ENCODE measurements at regions not wholly inside any gene's neighbourhood (a gene's known extent, or its start where the extent isn't known, plus 50 kb on each side); places are given as distances from the start of the nearest gene placed in this dataset.
A peak's percentile ranks its signal among the peaks of the same experiment; 100 is the strongest.
"Not testable (repeated sequence)": the region's sequence is repeated elsewhere in the genome, so short reads cannot be mapped to it uniquely, and the experiment has no call there.

DNA sequence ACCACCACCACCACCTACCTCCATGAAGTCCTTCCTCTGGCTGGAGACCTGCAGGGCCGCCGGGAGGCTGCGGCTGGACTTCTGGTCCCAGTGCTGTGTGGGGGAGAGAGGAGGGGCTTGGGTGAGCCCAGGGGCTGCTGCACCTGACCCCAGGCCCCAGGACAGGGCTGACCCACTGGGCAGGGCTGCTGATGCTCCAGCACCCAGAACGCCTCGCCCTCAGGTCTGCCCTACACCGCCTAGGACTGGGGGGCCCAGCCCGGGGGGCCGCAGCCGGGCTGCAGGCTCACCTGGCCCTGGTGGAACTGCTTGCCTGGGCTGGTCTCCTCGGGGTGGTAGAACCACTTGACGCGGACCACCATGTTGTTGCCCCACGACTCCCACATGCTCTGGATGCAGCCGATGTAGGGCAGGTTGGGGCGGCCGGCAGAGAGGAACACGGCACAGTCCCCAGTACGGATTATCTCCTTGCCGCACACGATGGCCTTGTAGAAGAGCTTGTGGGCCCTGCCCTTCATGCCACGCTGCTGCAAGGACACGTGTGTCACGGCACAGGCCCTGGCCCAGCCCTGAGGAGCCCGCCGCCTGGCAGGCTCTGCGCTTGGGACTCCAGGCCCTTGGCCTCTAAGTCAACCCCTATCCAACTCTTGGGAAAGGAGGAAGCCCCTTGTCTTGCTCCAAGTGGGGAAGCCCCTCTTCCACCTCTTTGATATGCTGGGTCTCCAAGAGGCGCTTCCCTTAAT lies 429.9 kb upstream of the ZNF722 start:
- H3K36me3 ChIP-seq; DNase-seq; H3K27ac ChIP-seq; H3K4me3 ChIP-seq; H3K4me1 ChIP-seq; H3K27me3 ChIP-seq; intact Hi-C loops (cut with DNase I): not testable (repeated sequence)
- peaks cover 0 to 44% (median 0%) of the 10 kb centered on the region in 11 donors for H3K9me3 ChIP-seq
- WGBS, 2 donors: 85 to 91% methylated on average over 16 to 21 of the region's 27 CpGs
- peak in 2 of 8 donors; percentile 13 to 39 for ATAC-seq

DNA sequence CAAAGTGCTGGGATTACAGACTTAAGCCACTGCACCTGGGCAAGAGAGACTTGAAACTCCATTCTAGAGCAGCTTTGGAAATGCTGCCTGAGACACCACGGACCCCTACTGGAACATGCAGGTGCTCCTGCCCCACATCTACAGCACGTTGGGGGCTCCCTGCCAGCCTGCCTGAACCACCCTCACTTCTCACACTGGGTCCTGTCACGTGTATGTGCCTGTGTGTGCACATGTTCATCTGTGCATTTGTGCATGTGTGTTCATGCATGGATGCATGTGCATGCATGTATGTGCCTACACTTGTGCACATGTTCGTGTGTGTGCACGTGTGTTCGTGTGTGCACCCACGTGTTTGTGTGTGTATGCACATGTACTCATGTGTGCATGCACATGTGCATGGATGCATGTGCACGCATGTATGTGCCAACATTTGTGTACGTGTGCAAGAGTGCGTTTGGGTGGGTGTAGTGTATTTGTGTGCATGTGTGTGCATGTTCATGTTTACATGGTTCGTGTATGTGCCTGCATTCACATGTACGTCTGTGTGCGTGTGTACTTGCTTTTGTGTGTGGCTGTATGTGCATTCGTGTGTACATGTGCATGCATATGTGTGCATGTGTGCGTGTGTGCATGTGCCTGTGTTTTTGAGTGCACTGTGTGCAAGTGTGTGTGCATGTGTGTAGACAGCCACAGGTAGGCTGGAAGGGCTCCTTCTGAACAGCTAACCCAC lies 428.1 kb upstream of the ZNF722 start:
- peaks cover 0 to 54% (median 0%) of the 10 kb centered on the region in 11 donors for H3K9me3 ChIP-seq
- H3K4me3 ChIP-seq; ATAC-seq; H3K27ac ChIP-seq; H3K27me3 ChIP-seq; intact Hi-C loops (cut with DNase I); DNase-seq; H3K4me1 ChIP-seq; H3K36me3 ChIP-seq: not testable (repeated sequence)
- 68 to 76% methylated on average over 15 of the region's 15 CpGs for WGBS, 2 donors

DNA sequence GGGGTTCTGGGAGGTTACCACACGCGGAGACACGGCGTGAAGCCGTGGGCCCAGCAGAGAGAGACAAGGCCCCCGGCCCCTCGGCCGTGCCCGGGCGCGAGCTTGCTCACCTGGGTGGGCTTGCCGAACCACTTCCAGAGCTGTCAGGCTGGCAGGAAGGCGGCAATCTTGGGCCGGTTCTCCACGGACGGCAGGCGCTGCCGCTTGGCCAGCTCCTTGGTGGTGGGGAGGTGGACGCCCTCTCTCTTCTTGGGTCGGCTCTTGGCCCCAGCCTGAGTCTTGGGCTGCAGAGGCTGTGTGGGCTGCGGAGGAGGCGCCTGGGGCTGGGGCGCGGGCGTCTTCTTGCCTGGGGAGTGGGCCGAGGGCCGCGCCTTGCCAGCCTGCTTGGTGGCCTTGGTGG lies 426.5 kb upstream of the ZNF722 start:
- DNase-seq; H3K27ac ChIP-seq; intact Hi-C loops (cut with DNase I); ATAC-seq; H3K36me3 ChIP-seq; H3K4me3 ChIP-seq; H3K27me3 ChIP-seq; H3K4me1 ChIP-seq: not testable (repeated sequence)
- peaks cover 0 to 60% (median 2%) of the 10 kb centered on the region in 11 donors for H3K9me3 ChIP-seq
- WGBS, 2 donors: 90 to 91% methylated on average over 27 to 28 of the region's 28 CpGs

DNA sequence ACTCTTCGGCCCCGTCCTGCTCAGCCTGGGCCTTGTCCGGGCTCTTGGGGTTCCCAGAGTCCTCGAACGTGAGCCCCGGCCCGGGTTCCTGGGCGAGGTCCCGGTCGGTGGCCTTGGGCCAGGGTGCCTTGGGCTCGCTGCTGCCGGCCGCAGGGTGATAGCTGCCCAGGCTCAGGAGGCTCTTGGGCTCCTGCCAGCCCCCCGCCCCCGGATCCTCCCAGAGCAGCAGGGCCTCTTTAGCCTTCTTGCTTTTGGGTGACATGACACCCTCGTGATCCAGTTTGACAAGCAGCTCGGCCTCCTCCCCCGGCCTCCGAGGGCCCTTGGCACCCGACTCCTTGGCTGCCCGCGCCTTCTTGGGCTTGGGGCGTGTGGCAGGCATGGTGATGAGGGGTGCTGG lies 425.7 kb upstream of the ZNF722 start:
- H3K4me3 ChIP-seq; intact Hi-C loops (cut with DNase I); H3K4me1 ChIP-seq; DNase-seq; H3K27me3 ChIP-seq; H3K27ac ChIP-seq; H3K36me3 ChIP-seq: not testable (repeated sequence)
- 85 to 92% methylated on average over 15 to 23 of the region's 23 CpGs for WGBS, 2 donors
- H3K9me3 ChIP-seq: peaks cover 0 to 63% (median 8%) of the 10 kb centered on the region in 11 donors
- peak in 1 of 8 donors; percentile 6 for ATAC-seq

DNA sequence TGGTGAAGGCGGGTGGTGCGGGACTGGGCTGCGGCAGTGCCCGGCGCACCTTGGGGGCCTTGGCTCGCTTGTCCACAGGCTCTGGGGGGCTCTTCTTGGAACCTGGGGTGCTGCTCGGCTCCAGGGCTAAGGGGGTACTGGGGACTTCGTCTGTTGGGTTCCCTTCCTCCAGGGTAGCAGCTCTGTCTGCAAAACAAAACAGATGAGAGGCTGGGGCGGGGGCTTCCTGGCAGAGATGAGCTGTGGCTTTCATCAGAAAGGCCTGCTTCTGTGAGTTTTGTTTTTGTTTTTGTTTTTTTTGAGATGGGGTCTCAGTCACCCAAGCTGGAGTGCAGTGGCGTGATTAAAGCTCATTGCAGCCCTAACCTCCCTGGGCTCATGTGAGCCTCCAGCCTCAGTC lies 425.2 kb upstream of the ZNF722 start:
- H3K9me3 ChIP-seq: peaks cover 0 to 65% (median 9%) of the 10 kb centered on the region in 11 donors
- ATAC-seq; intact Hi-C loops (cut with DNase I); H3K36me3 ChIP-seq; H3K27me3 ChIP-seq; H3K4me1 ChIP-seq; DNase-seq; H3K4me3 ChIP-seq; H3K27ac ChIP-seq: not testable (repeated sequence)
- 59 to 64% methylated on average over 4 to 5 of the region's 10 CpGs for WGBS, 2 donors

DNA sequence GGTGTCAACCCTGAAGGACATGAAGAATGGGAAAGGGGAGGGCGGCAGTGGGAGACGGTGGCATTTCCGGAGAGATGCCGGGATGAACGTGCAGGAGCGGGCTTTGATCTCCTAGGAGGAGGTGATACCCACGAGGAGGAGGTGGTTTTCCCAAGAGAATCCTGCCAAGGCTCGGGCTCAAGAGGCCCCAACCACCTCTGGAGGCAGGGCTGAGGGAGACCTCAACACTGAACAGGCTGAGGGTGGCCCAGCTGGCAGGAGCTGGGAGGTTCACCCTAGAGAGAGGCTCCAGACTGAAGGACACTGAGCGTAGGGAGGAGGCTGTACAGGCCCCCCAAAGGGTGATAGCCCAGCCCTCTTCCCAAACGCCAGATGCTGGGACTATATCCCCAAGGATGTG lies 422.2 kb upstream of the ZNF722 start:
- H3K4me3 ChIP-seq; H3K27ac ChIP-seq; H3K27me3 ChIP-seq; DNase-seq; H3K4me1 ChIP-seq; intact Hi-C loops (cut with DNase I); ATAC-seq; H3K36me3 ChIP-seq: not testable (repeated sequence)
- peaks cover 0 to 70% (median 14%) of the 10 kb centered on the region in 11 donors for H3K9me3 ChIP-seq
- WGBS, 2 donors: 74 to 77% methylated on average over 10 of the region's 10 CpGs

DNA sequence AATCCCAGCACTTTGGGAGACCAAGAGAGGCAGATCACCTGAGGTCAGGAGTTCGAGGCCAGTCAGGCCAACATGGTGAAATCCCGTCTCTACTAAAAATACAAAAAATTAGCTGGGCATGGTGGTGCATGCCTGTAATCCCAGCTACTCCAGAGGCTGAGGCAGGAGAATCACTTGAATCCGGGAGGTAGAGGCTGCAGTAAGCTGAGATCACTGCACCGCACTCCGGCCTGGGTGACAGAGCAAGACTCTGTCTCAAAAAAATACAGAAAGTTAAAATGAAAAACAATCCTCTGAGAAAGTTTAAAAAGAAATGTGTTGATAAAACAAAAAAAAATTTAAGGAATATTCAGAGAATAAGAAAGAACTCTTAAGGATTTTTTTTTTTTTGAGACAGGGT lies 421.6 kb upstream of the ZNF722 start:
- H3K4me3 ChIP-seq; intact Hi-C loops (cut with DNase I); ATAC-seq; DNase-seq; H3K36me3 ChIP-seq; H3K4me1 ChIP-seq; H3K27me3 ChIP-seq; H3K27ac ChIP-seq: not testable (repeated sequence)
- peaks cover 0 to 75% (median 14%) of the 10 kb centered on the region in 11 donors for H3K9me3 ChIP-seq
- 82 to 84% methylated on average over 5 of the region's 5 CpGs for WGBS, 2 donors

DNA sequence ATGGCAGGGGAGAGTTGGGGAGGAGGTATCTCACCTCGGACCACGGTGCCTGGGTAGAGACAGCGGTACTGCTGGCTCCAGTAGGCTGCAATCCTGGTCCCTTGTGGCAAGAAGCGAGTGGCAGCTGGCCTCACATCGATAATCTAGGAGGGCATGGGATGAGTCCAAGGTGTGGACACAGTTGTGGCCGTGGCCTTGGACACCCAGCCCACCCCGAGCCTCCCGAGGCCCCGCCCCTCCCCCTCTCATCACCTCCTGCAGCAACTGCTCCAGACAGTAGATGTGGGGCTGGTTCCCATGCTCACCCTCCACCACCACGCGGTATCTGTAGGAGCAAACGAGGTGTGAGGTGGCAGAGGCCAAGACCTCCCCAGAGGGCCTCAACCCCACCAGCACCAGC lies 418.6 kb upstream of the ZNF722 start:
- WGBS, 2 donors: 76% methylated on average over 12 of the region's 12 CpGs
- DNase-seq; H3K27me3 ChIP-seq; H3K27ac ChIP-seq; intact Hi-C loops (cut with DNase I); H3K36me3 ChIP-seq; H3K4me1 ChIP-seq; H3K4me3 ChIP-seq: not testable (repeated sequence)
- ATAC-seq: peak in 1 of 8 donors; percentile 20
- peaks cover 0 to 63% (median 14%) of the 10 kb centered on the region in 11 donors for H3K9me3 ChIP-seq

DNA sequence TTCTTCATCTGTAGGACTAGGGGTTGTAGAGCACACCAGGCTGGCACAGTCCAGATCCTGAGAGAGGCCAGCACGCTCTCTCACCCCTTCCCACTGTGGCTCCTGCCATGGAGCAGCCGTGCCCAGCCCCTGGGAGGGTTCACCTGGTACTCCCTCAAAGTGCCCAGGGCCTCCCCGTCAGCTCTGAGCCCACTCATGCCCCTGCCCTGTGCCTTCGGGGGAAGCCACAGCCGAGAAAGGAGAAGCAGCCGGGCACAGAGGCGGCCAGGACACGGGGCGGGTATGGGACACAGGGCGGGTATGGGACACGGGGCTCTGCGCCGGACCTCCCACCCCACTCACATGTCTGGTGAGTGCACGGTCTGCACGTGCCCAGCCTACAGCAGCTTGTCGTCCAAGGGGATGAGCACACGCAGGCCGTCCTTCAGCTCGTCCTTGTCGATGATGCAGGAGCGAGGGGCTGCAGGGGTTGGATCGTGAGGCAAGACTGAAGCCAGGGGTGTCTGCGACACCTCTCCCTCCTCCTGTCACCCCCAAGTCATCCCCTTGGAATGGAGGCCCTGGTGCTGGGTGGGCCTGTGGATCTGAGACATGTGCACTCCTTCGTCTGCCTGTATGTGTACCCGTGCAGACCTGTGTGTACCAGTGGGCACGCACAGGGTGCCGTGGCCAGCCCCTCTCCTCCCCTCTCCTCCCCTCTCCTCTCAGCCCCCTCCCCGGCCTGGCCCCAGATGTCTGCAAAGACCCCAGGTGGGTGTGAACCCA lies 417.9 kb upstream of the ZNF722 start:
- H3K27ac ChIP-seq; H3K4me3 ChIP-seq; H3K36me3 ChIP-seq; H3K4me1 ChIP-seq; intact Hi-C loops (cut with DNase I); H3K27me3 ChIP-seq; DNase-seq: not testable (repeated sequence)
- peak in 3 of 8 donors; percentile 14 to 57 (median 18) for ATAC-seq
- H3K9me3 ChIP-seq: peaks cover 0 to 58% (median 14%) of the 10 kb centered on the region in 11 donors
- 83 to 86% methylated on average over 22 to 26 of the region's 28 CpGs for WGBS, 2 donors

DNA sequence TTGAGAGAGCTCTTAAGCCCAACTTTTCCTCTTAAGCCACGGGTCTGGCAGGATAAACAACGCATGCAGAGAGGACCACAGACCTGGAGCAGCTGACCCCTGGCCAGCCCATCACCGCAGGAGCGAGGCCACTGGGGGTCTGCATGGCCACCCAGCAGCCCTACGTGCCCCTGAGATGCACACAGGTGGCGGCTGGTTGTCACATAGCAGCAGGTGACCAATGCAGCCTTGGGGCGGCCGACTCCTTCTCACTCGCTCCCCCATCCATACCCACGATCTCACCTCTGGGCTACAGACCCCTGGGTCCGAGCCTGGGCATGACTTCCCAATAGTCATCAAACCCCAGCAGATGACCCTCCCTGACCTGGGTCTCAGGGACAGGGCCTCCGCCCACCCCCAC lies 415.9 kb upstream of the ZNF722 start:
- H3K27me3 ChIP-seq; H3K27ac ChIP-seq; H3K4me3 ChIP-seq; H3K36me3 ChIP-seq; H3K4me1 ChIP-seq; DNase-seq; intact Hi-C loops (cut with DNase I); ATAC-seq: not testable (repeated sequence)
- H3K9me3 ChIP-seq: peaks cover 0 to 41% (median 10%) of the 10 kb centered on the region in 11 donors
- WGBS, 2 donors: 87 to 88% methylated on average over 12 of the region's 12 CpGs

Measured in heart right ventricle (tissue), 16 donors.